ENCODE measurements at regions not wholly inside any gene's neighbourhood (a gene's known extent, or its start where the extent isn't known, plus 50 kb on each side); places are given as distances from the start of the nearest gene placed in this dataset.

- H3K36me3 ChIP-seq = no peaks in the 10 kb centered on the region
- TF ChIP-seq, protein P1, sequence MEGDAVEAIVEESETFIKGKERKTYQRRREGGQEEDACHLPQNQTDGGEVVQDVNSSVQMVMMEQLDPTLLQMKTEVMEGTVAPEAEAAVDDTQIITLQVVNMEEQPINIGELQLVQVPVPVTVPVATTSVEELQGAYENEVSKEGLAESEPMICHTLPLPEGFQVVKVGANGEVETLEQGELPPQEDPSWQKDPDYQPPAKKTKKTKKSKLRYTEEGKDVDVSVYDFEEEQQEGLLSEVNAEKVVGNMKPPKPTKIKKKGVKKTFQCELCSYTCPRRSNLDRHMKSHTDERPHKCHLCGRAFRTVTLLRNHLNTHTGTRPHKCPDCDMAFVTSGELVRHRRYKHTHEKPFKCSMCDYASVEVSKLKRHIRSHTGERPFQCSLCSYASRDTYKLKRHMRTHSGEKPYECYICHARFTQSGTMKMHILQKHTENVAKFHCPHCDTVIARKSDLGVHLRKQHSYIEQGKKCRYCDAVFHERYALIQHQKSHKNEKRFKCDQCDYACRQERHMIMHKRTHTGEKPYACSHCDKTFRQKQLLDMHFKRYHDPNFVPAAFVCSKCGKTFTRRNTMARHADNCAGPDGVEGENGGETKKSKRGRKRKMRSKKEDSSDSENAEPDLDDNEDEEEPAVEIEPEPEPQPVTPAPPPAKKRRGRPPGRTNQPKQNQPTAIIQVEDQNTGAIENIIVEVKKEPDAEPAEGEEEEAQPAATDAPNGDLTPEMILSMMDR (IDR thresholded peaks at IDR 0.05) = no peak
- H3K9me3 ChIP-seq = peaks cover 0 to 8% of the 10 kb centered on the region in 2 donors
- DNase-seq (no peak), ATAC-seq (no peak)
- H3K27me3 ChIP-seq = no peaks in the 10 kb centered on the region
- H3K27ac ChIP-seq = peak overlapping the region in 1 of 2 donors; percentile 71
- H3K4me1 ChIP-seq = peaks cover 5 to 23% of the 10 kb centered on the region in 2 donors
- intact Hi-C loops (cut with DNase I) = no loop called here
- no peak overlapping the region for H3K4me3 ChIP-seq
Observed at GRCh38 chr1:234683127-234683860, 73.3 kb upstream of the IRF2BP2 start.

DNA sequence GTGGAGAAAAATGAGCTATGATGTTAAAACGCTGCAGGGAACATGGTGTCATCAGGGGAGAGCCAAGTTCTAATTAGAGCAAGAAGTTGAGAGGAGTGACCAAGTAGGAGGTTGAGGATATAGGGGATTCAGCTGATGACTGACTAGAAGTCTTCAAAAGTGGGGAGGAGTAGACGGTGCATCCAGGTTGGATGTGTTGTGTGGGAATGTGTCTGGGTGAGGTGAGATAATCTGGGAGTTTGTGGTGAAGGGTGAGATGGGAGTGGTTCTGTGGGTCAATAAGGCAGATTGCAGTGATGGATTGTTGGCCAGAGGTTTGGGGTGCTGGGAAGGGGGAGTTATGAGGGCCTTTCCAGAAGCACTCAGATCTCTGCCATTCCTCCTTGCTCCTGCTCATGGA is 72.0 kb upstream of the IRF2BP2 start:
- Histone ChIP-seq H3K36me3 (no peaks in the 10 kb centered on the region), H3K27me3 (no peaks in the 10 kb centered on the region), H3K9me3 (peaks cover 0 to 8% of the 10 kb centered on the region in 2 donors), H3K4me3 (no peak overlapping the region), H3K27ac (no peak overlapping the region), H3K4me1 (peaks cover 5 to 23% of the 10 kb centered on the region in 2 donors)
- intact Hi-C loops (cut with DNase I) = no loop called here
- DNase-seq (no peak), ATAC-seq (no peak)
- TF ChIP-seq, protein P1 (IDR thresholded peaks at IDR 0.05) = no peak

- ATAC-seq (no peak), DNase-seq (no peak)
- Histone ChIP-seq H3K9me3 (peaks cover 0 to 4% of the 10 kb centered on the region in 2 donors), H3K27ac (no peak overlapping the region), H3K4me1 (peaks cover 5 to 30% of the 10 kb centered on the region in 2 donors), H3K27me3 (no peaks in the 10 kb centered on the region), H3K4me3 (no peak overlapping the region), H3K36me3 (no peaks in the 10 kb centered on the region)
- intact Hi-C loops (cut with DNase I) = no loop called here
- TF ChIP-seq, protein P1 (IDR thresholded peaks at IDR 0.05) = no peak
Observed at GRCh38 chr1:234681065-234681464, 71.1 kb upstream of the IRF2BP2 start.

- no peak overlapping the region for H3K27ac ChIP-seq
- no peaks in the 10 kb centered on the region for H3K27me3 ChIP-seq
- H3K9me3 ChIP-seq = no peaks in the 10 kb centered on the region
- TF ChIP-seq, protein P1 (IDR thresholded peaks at IDR 0.05) = no peak
- DNase-seq = no peak
- H3K36me3 ChIP-seq = no peaks in the 10 kb centered on the region
- peaks cover 5 to 30% of the 10 kb centered on the region in 2 donors for H3K4me1 ChIP-seq
- intact Hi-C loops (cut with DNase I) = no loop called here
- ATAC-seq = no peak
- no peak overlapping the region for H3K4me3 ChIP-seq
Observed at GRCh38 chr1:234680331-234680904, 70.4 kb upstream of the IRF2BP2 start.

GRCh38 chr1:234676103-234676594 is 66.2 kb upstream of the IRF2BP2 start:
- H3K36me3 ChIP-seq = no peaks in the 10 kb centered on the region
- H3K4me3 ChIP-seq = peak overlapping the region; percentile 10 to 35
- H3K27ac ChIP-seq = peak overlapping the region in 1 of 2 donors; percentile 29
- intact Hi-C loops (cut with DNase I) = no loop called here
- no peaks in the 10 kb centered on the region for H3K27me3 ChIP-seq
- TF ChIP-seq, protein P1 (IDR thresholded peaks at IDR 0.05) = no peak
- DNase-seq (peak; percentile 66 to 89 (median 84)), ATAC-seq (peak; percentile 91)
- H3K4me1 ChIP-seq = peaks cover 0 to 7% of the 10 kb centered on the region in 2 donors
- H3K9me3 ChIP-seq = no peaks in the 10 kb centered on the region
